Right renal pelvis (tissue), 4 donors: ENCODE measurements at regions not wholly inside any gene's neighbourhood (a gene's known extent, or its start where the extent isn't known, plus 50 kb on each side); places are given as distances from the start of the nearest gene placed in this dataset.
A peak's percentile ranks its signal among the peaks of the same experiment; 100 is the strongest.
"Not testable (repeated sequence)": the region's sequence is repeated elsewhere in the genome, so short reads cannot be mapped to it uniquely, and the experiment has no call there.

ENCODE experiments used
- DNase-seq, 4 donors: peaks; one replicate each; pipeline ENCODE4 v3.0.0-alpha.2; 2013; ENCODE audit warnings: low read depth in 4 of 4, low spot score in 3 of 4, missing footprints in 1 of 4

- DNase-seq, result peak in 3 of 4 donors; percentile 7 to 15 (median 10)
These were observed 251.4 kb upstream of the DDX53 start for GRCh38 chrX:22748093-22748999.

- no peak for DNase-seq
These were observed 240.8 kb upstream of the DDX53 start for GRCh38 chrX:22758807-22759481.

DNA sequence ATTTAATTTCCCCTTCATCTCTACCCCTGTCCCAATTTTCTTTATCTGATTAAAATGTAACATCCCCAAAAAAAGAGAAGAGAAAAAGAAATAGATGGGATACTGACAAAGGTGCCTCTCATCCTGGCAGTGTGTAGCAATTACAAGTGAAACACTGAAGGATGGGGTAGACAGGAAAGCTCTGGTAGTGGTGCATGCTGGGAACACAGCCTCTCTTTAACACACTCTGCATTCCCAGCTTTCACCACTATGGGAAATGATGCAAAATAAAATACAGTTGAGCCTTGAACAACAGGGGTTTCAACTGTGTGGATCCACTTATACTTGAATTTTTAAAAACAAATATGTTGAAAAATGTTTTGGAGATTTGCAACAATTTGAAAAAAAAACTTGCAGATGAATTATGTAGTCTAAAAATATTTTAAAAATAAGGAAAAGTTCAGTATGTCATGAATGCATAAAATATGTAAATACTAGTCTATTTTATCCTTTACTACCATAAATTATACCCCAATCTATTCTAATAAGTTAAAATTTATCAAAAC lies 239.2 kb upstream of the DDX53 start:
- DNase-seq, result no peak

GRCh38 chrX:22788221-22788620 lies 211.5 kb upstream of the DDX53 start:
- DNase-seq, result no peak

DNA sequence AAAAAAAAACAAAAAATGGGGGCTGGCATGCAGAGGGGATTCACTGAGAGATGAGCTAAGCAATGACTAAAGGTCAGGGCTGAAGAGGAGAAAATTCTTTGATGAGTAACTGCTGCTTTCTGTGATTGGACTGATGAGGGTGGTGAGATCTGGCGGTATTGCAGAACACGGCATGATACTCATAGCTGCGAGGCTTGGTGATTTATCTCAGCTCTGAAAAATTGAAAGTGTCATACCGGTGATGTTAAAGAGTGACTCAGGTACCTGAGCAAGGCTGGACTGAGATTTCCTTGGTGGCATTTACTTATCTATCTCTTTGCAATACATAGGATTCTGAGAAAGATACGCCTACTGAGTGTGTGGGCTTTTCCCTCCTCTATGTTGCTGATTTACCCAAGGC lies 204.1 kb upstream of the DDX53 start:
- no peak for DNase-seq

DNA sequence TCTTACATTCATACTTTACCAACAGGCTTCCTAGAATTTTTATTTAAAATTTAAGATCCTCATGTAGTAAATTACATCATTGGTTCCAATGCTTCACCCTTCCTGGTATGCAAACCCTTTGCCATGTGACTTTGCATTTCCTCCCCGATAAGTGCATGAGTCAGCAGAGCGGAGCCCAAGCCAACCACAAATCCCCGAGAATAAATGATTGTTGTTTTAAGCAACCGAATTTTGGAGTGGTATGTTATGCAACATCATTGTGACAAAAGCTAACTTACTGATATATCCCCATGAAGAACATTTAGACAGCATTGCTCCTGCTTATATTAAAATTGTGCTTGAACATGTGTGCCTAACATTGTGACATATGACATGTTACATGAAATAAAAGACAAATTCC lies 199.4 kb upstream of the DDX53 start:
- DNase-seq, result no peak

DNA sequence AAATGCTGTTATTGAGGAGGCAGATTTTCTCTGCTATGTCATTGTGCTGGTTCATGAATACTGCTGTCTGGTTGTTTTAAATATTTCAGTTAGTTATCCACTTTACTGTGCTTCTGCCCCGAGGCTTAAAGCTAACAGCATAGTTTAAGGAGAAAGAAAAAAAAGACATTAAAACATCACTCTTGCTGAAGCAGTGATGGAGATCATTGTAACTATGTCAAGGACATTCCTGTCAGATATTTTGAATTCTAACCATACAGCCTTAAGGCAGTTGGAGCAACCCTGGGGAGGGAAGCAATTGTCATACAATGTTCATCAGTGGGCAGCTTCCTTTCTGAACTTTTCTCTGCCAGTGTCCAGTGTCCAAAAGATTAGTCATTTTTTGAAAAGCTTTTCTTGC lies 199.0 kb upstream of the DDX53 start:
- no peak for DNase-seq

DNA sequence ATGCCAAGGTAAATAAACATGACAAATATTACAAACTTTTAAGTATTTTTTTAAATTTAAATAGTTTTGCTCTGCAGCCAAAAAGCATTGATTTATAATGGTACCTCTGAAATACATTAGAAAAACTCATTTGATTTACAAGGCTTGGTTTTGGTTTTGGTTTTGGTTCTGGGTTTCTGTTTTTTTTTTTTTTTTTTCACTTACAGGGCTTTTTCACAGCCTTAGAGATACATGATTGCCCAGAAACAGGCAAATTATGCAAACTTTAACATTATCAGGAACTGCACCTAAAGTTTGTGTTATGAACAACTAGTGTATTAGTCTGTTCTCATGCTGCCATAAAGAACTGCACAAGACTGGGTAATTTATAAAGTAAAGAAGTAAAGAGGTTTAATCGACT lies 196.4 kb upstream of the DDX53 start:
- DNase-seq, result no peak

- no peak for DNase-seq
These were observed 188.9 kb upstream of the DDX53 start for GRCh38 chrX:22810876-22811275.

DNA sequence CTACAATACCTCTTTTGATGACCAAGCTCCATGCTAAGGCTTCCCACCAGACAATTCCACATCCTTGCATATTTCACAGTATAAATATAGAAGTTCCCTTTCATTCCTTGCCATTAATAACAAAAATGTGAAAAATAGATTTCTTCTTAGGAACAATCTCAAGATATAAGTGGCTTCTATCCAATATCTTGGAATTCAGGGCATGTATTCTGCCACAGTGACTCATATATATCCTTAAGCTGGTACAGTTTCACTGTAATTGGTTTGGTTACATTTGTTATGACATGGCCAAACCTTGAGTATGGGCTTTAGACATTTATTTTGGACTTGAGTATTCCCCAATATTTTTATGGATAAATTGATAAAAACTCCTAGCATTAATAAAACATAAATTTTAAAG lies 181.7 kb upstream of the DDX53 start:
- no peak for DNase-seq

DNA sequence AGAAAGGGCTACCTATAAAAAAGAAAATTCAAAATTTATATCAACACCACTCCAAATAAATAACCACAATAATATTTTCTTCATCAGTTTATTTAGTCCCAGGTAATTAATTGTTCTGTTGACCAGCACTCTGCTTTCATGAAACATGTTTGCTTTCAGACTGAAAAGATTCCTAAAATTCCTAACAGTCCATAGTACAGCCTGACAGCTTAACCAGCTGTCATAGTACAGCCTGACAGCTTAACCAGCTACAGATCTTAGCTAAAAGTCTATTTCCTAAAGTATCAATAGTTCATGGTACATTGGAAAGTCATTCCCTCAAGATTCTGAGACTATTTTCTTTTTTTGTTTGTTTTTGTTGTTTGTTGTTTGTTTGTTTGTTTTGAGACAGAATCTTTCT lies 144.1 kb upstream of the DDX53 start:
- DNase-seq, result no peak

DNA sequence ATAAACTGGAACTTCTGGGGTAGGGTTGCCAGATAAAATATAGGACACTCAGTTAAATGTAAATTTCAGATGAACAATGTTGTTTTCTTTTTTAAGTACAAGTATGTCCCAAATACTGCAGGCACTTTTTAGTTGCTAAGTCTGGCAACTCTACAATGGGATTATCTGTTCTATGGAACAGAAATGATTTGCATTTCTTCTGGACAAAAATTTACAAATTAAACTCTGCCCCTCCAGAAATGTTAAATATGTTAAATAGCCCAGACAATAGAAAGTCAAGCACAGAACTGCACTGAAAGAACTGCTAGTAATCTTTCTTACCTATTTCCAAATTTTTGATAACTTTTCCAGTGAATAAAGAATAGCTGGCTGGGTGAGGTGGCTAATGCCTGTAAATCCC lies 140.1 kb upstream of the DDX53 start:
- DNase-seq, result no peak

GRCh38 chrX:22866801-22867200 lies 133.0 kb upstream of the DDX53 start:
- DNase-seq, result not testable (repeated sequence)

DNA sequence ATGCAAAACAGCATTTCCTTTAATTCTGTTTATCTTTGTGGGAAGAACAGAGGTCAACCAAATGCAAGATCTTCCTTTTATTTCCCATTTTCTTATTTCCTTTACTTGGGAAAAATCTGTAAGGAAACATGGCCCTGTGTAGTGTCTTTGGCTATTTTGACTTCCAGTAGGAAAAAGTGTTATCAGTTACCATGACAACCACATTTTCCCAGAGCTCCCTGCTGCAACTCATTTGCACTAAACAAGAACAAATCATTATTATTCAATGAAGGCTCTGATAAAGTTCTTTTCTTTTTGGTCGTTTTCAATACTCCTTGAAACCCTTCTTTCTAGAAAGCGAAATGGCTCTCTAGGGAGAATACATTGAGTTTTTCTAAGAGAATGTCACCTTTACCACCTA lies 117.2 kb upstream of the DDX53 start:
- no peak for DNase-seq

GRCh38 chrX:22889819-22890218 lies 109.9 kb upstream of the DDX53 start:
- no peak for DNase-seq

- no peak for DNase-seq
These were observed 87.1 kb upstream of the DDX53 start for GRCh38 chrX:22912616-22913015.

GRCh38 chrX:22922961-22923360 lies 76.8 kb upstream of the DDX53 start:
- no peak for DNase-seq

DNA sequence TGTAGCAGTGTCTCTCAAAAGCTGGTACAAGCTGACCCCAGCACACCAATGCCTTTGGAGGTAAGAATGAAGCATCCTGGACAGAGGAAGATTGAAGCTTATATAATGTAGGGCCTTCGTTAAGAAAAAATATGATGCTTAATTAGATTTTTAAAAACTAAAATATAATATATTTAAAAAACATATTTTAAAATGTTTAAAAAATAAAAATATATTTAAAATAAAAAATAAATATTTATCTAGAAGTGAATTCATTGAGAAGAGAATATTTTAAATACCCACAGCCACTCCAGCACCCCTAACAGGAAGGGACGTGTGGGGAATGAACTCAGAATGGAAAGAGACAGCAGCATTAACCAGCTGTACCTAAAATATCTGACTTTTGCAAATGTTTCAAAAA lies 65.1 kb upstream of the DDX53 start:
- DNase-seq, result no peak

- no peak for DNase-seq
These were observed 54.8 kb upstream of the DDX53 start for GRCh38 chrX:22944945-22945344.
